GM21737 (cell line): ENCODE measurements at regions not wholly inside any gene's neighbourhood (a gene's known extent, or its start where the extent isn't known, plus 50 kb on each side); places are given as distances from the start of the nearest gene placed in this dataset.
"Not testable (repeated sequence)": the region's sequence is repeated elsewhere in the genome, so short reads cannot be mapped to it uniquely, and the experiment has no call there.

Source experiments
- ATAC-seq: cut with Tn5 transposase; IDR thresholded peaks from one replicate; pipeline ENCODE4 v1.9.1; 2021; ENCODE audit warnings: mild to moderate bottlenecking, moderate library complexity; ENCODE audit not compliant: unreplicated experiment

GRCh38 chr4:106869551-106869950 is 166.6 kb downstream of the DKK2 start:
- no peak for ATAC-seq

- no peak for ATAC-seq
Observed at GRCh38 chr4:106868381-106869035, 167.6 kb downstream of the DKK2 start.

GRCh38 chr4:106864231-106864630 is 171.9 kb downstream of the DKK2 start:
- ATAC-seq, result no peak

GRCh38 chr4:106854569-106855351 is 181.4 kb downstream of the DKK2 start:
- ATAC-seq, result no peak

- ATAC-seq, result no peak
Observed at GRCh38 chr4:106852426-106852825, 183.7 kb downstream of the DKK2 start.

DNA sequence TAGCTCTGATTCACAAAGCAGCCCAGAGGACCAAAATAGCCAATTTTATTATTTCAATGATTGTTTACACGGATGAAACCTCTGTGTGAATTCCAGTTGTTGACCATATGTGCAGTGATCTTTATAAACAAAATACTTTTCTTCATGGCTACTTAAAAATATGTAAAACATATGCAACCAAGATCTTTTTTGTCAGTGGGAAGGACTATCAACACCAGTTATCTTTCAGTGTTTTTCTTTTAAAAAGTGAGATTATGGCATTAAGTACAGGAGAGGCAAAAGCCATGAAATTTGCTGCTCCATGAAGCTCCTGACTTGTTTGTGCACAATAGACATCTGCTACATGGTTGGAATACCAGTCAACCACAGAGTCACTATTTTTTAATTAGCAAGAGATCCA is 184.4 kb downstream of the DKK2 start:
- ATAC-seq, result no peak

GRCh38 chr4:106850691-106851090 is 185.4 kb downstream of the DKK2 start:
- no peak for ATAC-seq

- no peak for ATAC-seq
Observed at GRCh38 chr4:106835919-106836318, 200.2 kb downstream of the DKK2 start.

DNA sequence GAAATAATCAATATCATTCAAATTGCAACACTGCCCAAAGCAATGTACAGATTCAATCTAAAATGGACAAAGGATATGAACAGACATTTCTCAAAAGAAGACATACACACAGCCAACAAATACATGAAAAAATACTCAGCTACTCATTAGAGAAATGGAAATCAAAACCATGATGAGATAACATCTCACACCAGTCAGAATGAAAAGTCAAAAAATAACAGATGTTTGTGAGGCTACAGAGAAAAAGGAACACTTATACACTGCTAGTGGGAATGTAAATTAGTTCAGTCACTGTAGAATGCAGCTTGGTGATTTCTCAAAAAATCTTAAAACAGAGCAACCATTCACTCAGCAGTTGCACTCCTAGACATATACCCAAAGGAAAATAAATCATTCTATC is 205.2 kb downstream of the DKK2 start:
- ATAC-seq, result no peak

DNA sequence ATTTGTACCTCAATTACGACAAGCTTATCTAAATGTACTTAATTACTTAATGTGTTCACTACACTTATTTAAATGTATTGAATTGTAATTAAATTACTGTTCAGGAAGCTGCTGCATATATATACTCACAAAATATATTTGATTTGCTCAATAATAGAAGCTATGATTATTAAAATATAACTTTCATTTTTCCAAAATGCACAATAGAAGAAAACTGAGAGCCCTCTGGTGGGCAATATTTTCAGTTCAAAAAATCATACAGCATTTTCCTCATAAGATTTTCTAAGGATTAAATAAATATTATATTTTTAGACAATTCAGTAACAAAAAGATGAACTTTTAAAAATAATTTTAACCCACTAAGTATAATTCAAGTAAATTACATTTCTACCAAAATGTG is 217.3 kb downstream of the DKK2 start:
- no peak for ATAC-seq

GRCh38 chr4:106816496-106816895 is 219.6 kb downstream of the DKK2 start:
- no peak for ATAC-seq

DNA sequence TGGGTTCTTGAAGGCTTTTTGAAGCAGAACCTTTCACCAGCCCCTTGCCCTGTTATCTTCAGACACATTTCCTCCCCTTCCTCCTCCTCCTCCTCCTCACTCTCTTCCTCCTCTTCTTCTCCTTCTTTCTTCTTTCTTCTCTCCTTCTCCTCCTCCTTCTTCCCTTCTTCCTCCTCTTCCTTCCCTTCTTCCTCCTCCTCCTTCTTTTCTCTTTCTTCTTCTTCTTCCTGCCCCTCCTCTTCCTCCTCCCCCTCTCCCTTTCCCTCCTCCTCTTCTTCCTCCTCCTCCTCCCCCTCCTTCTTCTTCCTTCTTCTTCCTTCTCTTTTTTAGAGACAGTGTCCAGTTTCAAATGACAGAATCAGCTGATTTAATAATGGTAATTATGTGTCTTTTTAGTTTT is 226.0 kb downstream of the DKK2 start:
- no peak for ATAC-seq

DNA sequence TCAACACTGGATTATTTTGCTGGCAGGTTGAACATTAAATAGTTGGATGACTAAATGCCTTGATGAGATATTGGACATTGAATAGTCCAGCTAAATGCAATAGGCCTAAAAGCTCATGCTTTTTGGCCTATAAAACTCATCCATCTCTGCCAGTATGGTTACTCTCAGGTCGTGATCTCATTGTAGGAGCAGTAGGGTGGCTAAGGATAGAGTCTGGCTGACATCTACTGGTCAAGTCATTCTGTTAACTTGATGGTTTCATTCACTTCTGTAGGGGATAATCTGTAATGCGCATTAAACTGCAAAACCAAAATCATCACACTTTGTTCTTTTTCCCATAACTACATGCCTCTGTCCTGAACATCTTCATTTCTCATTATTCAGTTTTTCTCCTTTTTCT is 227.0 kb downstream of the DKK2 start:
- no peak for ATAC-seq

- no peak for ATAC-seq
Observed at GRCh38 chr4:106806158-106806797, 229.8 kb downstream of the DKK2 start.

DNA sequence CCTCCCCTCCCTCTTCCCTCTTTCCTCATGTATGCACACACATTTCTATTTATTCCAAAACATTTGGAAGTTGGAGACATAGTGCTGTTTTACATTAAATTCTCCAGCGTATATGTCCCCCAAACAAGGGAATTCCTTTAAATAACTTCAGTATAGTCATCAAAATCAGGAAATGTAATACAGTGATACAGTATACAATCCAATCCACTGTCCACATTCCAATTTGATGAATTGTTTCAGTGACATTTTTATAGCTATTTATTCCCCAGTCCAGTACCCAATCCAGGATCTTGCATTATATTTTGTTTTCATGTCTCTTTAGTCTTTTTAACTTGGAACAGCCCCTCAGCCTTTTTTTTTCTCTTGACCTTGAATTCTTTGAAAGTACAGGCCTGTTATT is 233.0 kb downstream of the DKK2 start:
- ATAC-seq, result no peak

- no peak for ATAC-seq
Observed at GRCh38 chr4:106801386-106801785, 234.7 kb downstream of the DKK2 start.

- no peak for ATAC-seq
Observed at GRCh38 chr4:106796876-106797275, 239.2 kb downstream of the DKK2 start.

GRCh38 chr4:106795326-106795725 is 240.8 kb downstream of the DKK2 start:
- no peak for ATAC-seq

DNA sequence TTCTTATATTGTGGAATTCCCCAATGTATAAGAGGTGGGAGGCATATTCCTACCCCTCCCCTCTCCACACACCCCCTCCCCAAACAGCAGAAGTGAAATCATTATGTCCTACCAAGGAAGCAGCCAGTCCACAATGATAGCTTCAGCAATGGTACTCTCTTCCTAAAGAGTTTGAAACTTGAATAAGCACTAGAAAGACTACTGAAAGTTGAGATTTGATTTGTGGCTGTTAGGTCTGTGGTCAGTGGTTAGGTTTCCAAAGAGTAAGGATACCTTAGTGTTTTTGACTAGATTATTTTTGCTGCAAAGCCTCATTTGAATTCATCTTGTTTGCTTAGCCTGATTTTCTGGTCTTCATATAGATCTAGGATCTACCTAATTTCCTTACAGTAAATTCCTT is 242.2 kb downstream of the DKK2 start:
- no peak for ATAC-seq

DNA sequence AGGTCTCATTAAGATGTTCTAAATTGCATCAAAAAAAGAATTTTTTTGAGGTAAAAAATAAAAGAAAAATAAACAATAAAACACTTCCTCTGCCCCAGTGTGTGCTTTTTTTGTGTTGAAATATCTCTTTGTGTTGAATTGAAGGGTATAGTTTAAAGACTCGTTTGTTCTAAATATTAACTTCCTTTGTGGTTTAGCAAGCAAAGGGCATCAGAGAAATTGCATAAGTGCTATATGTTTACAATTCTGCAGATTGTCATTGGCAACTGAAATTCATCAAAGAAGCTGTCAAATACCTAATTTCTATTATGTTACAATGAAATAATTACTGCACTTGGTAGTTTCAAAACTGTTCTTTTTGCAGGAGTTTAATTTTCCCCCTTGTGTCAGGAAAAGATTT is 260.5 kb downstream of the DKK2 start:
- no peak for ATAC-seq

DNA sequence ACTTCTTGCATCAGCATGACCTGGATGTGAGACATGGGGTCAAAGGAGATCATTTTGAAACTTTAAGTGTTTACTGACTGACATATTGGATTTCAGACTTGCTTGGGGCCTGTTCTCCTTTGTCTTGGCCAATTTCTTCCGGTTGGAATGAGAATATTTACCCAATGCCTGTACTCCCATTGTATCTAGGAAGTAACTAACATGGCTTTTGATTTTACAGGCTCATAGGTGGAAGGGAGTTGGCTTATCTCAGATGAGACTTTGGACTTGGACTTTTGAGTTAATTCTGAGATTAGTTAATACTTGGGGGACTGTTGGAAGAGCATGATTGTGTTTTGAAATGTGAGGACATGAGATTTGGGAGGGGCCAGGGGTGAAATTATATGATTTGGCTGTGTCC is 262.1 kb downstream of the DKK2 start:
- not testable (repeated sequence) for ATAC-seq
